NT2/D1 (cell line): ENCODE measurements at regions not wholly inside any gene's neighbourhood (a gene's known extent, or its start where the extent isn't known, plus 50 kb on each side); places are given as distances from the start of the nearest gene placed in this dataset.

Source experiments
- SUZ12 ChIP-seq: IDR thresholded peaks from 2 replicates; pipeline ENCODE4 v1.6.1; 2011; ENCODE audit not compliant: insufficient read length, insufficient read depth; ENCODE audit errors: extremely low read depth
- YY1 ChIP-seq: IDR thresholded peaks from 2 replicates; pipeline ENCODE4 v1.6.1; 2011; ENCODE audit not compliant: insufficient read length, insufficient read depth
- ZNF274 ChIP-seq: IDR thresholded peaks from 2 replicates; pipeline ENCODE4 v1.6.1; 2011; ENCODE audit warnings: mild to moderate bottlenecking, low read depth, low read length

- TF ChIP-seq YY1 (no peak), SUZ12 (no peak), ZNF274 (no peak)
These were observed 87.2 kb upstream of the PEX5L start for GRCh38 chr3:180123928-180124327.
